ENCODE measurements at regions not wholly inside any gene's neighbourhood (a gene's known extent, or its start where the extent isn't known, plus 50 kb on each side); places are given as distances from the start of the nearest gene placed in this dataset.

DNA sequence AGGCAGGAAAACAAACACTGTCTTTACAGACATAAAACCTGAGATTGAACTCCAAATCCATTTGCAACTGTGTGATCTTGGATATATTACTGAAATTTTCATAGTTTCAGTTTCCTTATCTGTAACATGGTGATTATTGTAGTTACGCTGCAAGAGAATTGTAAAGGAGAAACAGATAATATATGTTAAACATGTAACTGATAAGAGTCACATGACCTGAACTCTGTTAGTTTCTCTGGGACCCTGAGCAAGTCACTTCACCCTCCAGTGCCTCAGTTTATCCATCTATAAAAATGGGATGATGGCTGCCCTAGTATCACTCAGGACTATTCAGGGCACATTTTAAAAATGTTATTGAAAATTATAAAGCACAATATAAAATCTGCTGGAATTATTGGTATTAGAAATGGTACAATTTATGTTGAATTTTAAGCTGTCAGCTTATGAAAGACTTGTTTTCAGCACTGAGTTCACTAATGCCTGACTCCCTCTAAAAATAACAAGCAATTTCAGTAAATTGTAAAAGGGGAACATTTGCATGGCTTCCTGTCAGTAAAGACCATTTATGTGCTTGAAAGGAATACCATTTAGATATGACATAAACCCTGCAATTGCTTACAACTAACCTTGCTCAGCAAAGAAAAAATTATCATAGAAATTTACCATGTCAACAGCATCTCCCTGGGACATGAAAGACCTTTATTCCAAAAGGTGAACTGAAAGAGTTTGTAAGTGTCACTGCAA is 393.5 kb downstream of the RAD51AP2 start:
- TF ChIP-seq, protein P1, sequence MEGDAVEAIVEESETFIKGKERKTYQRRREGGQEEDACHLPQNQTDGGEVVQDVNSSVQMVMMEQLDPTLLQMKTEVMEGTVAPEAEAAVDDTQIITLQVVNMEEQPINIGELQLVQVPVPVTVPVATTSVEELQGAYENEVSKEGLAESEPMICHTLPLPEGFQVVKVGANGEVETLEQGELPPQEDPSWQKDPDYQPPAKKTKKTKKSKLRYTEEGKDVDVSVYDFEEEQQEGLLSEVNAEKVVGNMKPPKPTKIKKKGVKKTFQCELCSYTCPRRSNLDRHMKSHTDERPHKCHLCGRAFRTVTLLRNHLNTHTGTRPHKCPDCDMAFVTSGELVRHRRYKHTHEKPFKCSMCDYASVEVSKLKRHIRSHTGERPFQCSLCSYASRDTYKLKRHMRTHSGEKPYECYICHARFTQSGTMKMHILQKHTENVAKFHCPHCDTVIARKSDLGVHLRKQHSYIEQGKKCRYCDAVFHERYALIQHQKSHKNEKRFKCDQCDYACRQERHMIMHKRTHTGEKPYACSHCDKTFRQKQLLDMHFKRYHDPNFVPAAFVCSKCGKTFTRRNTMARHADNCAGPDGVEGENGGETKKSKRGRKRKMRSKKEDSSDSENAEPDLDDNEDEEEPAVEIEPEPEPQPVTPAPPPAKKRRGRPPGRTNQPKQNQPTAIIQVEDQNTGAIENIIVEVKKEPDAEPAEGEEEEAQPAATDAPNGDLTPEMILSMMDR (IDR thresholded peaks at IDR 0.05; ENCODE audit: control insufficient read depth, extremely low read depth, insufficient read depth): no peak
- DNase-seq (ENCODE audit: low read depth): no peak
- H3K4me3 ChIP-seq (ENCODE audit: low read depth, low read length): no peak overlapping the region

DNA sequence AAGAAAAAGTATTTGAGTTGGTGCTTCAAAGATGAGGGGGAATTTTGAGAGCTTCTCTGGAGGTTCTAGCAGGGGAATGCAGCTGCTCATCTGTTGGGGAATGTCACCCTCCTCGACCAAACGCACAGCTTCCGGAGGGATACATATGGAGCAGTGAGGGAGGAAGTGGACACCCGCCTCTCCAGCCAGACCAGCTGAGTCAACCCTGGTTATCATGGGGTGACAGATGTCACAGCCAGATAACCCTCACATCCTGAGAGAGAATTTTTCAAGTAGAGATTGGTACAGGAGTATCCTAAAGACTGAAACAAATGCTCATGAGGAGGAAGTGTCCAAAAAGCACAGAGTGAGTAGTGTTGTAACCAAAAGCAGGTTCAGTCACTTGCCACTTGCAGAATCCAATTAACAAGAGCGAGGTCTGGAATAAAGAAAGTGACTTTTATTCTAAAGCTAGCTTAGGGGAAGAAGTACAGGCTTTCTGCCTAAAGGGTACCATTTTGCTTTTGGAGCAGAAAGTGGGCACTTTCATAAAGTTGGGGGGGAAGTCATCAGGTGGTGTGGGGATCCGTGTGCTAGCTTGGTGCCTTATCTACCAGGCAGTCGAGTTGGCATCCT is 395.2 kb downstream of the RAD51AP2 start:
- no peak overlapping the region for H3K4me3 ChIP-seq (ENCODE audit: low read depth, low read length)
- no peak for DNase-seq (ENCODE audit: low read depth)
- TF ChIP-seq, protein P1 (IDR thresholded peaks at IDR 0.05; ENCODE audit: control insufficient read depth, extremely low read depth, insufficient read depth): no peak

DNA sequence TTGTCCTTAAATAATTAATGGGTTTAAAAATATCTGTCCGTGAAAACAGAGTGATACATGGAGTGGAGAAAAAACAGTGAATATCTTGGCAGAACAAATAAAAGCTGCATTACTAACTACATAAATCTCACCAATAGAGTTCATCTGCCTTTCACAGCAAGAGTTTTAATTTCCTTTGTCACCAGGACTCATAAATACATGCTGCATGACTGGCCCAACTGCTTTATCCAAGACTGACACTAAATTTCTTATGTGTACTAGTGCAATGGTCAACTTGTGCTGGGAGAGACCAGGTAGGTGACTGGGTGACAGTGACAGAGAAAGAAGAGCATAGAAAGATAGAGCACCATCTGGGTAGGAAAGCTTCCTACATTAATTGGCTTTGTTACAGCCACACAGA is 402.8 kb downstream of the RAD51AP2 start:
- no peak for DNase-seq (ENCODE audit: low read depth)
- TF ChIP-seq, protein P1 (IDR thresholded peaks at IDR 0.05; ENCODE audit: control insufficient read depth, extremely low read depth, insufficient read depth): no peak
- no peak overlapping the region for H3K4me3 ChIP-seq (ENCODE audit: low read depth, low read length)

DNA sequence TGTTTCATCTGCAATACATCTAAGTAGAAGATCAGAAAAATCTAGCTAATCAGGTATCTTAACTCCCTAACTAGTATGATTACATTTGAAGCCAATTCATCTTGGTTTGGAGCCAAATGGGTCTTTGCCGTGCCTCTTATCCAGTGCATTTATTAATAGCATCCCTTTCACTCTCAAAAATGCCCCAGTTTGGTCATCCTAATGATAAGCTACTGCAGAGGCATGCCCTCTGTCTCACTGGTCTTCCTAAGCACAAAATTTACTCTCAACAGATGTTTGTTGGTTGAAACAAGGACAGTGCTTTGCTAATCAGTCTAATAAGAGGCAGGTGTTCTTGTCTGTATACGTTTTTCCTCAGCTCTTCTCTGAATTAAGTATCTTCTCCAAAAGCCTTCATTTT is 403.2 kb downstream of the RAD51AP2 start:
- H3K4me3 ChIP-seq (ENCODE audit: low read depth, low read length): no peak overlapping the region
- TF ChIP-seq, protein P1 (IDR thresholded peaks at IDR 0.05; ENCODE audit: control insufficient read depth, extremely low read depth, insufficient read depth): no peak
- DNase-seq (ENCODE audit: low read depth): no peak

DNA sequence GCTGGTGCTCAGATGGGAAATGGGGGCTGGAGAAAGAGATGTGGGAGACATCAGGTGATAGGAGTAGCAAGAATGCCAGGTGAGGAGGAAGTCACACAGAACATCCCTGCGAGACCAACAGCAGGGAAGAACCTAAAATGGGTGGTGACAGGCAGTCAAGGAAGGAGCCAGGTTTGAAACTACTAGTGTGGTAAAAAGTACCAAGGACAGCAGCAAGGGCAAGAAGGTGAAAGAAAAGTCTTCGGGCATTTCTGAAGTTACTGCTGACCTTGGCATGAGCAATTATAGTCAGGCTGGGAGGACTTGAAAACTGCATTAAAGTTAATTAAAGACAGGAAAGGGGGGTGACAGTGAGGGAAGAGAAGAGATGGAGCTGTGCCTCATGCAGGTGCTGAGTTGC is 410.4 kb downstream of the RAD51AP2 start:
- TF ChIP-seq, protein P1 (IDR thresholded peaks at IDR 0.05; ENCODE audit: control insufficient read depth, extremely low read depth, insufficient read depth): no peak
- DNase-seq (ENCODE audit: low read depth): no peak

DNA sequence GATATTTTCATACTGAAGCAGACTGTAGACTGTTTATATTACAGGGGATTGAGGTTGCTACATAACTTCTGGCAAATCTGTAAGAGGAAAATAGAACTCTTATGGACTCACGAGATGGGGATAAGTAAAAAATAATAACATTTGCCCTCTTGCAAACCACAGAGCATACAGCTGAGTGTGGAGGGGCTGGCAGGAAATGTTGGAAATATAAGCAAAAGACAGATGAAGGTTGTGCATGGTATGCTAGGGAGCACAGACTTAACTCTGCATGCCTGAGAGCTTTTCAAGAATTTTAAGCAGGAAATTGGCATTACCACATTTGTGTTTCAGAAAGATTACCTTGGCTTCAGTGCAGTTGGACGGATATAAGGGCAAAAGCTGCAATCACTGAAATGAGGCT is 411.1 kb downstream of the RAD51AP2 start:
- TF ChIP-seq, protein P1 (IDR thresholded peaks at IDR 0.05; ENCODE audit: control insufficient read depth, extremely low read depth, insufficient read depth): no peak
- no peak overlapping the region for H3K4me3 ChIP-seq (ENCODE audit: low read depth, low read length)
- no peak for DNase-seq (ENCODE audit: low read depth)

More for the DNA sequence above, 410.4 kb downstream of the RAD51AP2 start:
- H3K4me3 ChIP-seq (ENCODE audit: low read depth, low read length): no peak overlapping the region

Data from LNCaP clone FGC (cell line).